ENCODE measurements at regions not wholly inside any gene's neighbourhood (a gene's known extent, or its start where the extent isn't known, plus 50 kb on each side); places are given as distances from the start of the nearest gene placed in this dataset.

DNA sequence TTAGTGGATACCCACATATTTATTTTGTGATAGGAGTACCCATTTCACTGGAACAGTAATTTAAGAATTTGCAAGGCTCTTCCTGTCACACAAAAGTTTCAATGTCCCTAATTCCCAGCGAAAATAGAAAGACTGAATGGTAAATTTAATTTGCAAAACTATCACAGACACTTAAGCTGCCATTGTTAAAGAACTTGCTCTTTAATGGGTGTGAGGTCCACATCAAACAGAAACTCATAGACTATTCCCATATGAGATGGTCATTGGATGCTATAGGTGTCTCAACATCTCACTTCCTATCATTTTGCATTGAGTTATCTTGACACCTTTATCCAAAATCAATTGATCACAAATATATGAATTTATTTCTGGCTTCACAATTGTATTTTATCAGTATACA, 415.9 kb downstream of the GPAM start:
- Histone ChIP-seq H3K36me3 (ENCODE audit: control insufficient read depth in 2 of 2, insufficient read depth in 1 of 2, low read length in 2 of 2) (no peaks in the 10 kb centered on the region), H3K9me3 (ENCODE audit: control insufficient read depth, insufficient read depth, low read depth, low read length) (no peaks in the 10 kb centered on the region), H3K27ac (ENCODE audit: extremely low read depth, low read depth, low read length) (no peak overlapping the region), H3K4me3 (ENCODE audit: low read depth, low read length) (no peak overlapping the region), H3K4me1 (ENCODE audit: control insufficient read depth, insufficient read depth, low read length) (no peaks in the 10 kb centered on the region)
- ChIA-PET POLR2A (no interaction called here), CTCF (no interaction called here)
- TF ChIP-seq KLF16 (tag by site-specific recombination; IDR thresholded peaks at IDR 0.05) (no peak), ZNF560 (tag by site-specific recombination; IDR thresholded peaks at IDR 0.05; ENCODE audit: borderline replicate concordance) (no peak), ZNF19 (tag by site-specific recombination; IDR thresholded peaks at IDR 0.05; ENCODE audit: low read depth) (no peak), ZNF747 (tag by site-specific recombination; IDR thresholded peaks at IDR 0.05) (no peak), SP3 (tag by site-specific recombination; IDR thresholded peaks at IDR 0.05) (no peak), ZNF529 (tag by site-specific recombination; IDR thresholded peaks at IDR 0.05; ENCODE audit: insufficient replicate concordance) (no peak), ZNF350 (tag by site-specific recombination; IDR thresholded peaks at IDR 0.05) (no peak), IKZF3 (tag by site-specific recombination; IDR thresholded peaks at IDR 0.05) (no peak), ZBTB1 (tag by site-specific recombination; IDR thresholded peaks at IDR 0.05) (no peak), ZSCAN30 (tag by site-specific recombination; IDR thresholded peaks at IDR 0.05) (no peak), ZNF776 (tag by site-specific recombination; IDR thresholded peaks at IDR 0.05; ENCODE audit: borderline replicate concordance) (no peak), ZNF701 (tag by site-specific recombination; IDR thresholded peaks at IDR 0.05) (no peak), ZNF585B (tag by site-specific recombination; IDR thresholded peaks at IDR 0.05) (no peak), KLF9 (tag by site-specific recombination; IDR thresholded peaks at IDR 0.05; ENCODE audit: low read depth) (no peak), ZNF830 (tag by site-specific recombination; IDR thresholded peaks at IDR 0.05; ENCODE audit: low read depth) (no peak)
- TF ChIP-seq, protein P1, sequence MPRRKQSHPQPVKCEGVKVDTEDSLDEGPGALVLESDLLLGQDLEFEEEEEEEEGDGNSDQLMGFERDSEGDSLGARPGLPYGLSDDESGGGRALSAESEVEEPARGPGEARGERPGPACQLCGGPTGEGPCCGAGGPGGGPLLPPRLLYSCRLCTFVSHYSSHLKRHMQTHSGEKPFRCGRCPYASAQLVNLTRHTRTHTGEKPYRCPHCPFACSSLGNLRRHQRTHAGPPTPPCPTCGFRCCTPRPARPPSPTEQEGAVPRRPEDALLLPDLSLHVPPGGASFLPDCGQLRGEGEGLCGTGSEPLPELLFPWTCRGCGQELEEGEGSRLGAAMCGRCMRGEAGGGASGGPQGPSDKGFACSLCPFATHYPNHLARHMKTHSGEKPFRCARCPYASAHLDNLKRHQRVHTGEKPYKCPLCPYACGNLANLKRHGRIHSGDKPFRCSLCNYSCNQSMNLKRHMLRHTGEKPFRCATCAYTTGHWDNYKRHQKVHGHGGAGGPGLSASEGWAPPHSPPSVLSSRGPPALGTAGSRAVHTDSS (tag by site-specific recombination; IDR thresholded peaks at IDR 0.05), result no peak
- TF ChIP-seq, protein P2, sequence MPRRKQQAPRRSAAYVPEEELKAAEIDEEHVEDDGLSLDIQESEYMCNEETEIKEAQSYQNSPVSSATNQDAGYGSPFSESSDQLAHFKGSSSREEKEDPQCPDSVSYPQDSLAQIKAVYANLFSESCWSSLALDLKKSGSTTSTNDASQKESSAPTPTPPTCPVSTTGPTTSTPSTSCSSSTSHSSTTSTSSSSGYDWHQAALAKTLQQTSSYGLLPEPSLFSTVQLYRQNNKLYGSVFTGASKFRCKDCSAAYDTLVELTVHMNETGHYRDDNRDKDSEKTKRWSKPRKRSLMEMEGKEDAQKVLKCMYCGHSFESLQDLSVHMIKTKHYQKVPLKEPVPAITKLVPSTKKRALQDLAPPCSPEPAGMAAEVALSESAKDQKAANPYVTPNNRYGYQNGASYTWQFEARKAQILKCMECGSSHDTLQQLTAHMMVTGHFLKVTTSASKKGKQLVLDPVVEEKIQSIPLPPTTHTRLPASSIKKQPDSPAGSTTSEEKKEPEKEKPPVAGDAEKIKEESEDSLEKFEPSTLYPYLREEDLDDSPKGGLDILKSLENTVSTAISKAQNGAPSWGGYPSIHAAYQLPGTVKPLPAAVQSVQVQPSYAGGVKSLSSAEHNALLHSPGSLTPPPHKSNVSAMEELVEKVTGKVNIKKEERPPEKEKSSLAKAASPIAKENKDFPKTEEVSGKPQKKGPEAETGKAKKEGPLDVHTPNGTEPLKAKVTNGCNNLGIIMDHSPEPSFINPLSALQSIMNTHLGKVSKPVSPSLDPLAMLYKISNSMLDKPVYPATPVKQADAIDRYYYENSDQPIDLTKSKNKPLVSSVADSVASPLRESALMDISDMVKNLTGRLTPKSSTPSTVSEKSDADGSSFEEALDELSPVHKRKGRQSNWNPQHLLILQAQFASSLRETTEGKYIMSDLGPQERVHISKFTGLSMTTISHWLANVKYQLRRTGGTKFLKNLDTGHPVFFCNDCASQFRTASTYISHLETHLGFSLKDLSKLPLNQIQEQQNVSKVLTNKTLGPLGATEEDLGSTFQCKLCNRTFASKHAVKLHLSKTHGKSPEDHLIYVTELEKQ (tag by site-specific recombination; IDR thresholded peaks at IDR 0.05; ENCODE audit: borderline replicate concordance), result no peak

DNA sequence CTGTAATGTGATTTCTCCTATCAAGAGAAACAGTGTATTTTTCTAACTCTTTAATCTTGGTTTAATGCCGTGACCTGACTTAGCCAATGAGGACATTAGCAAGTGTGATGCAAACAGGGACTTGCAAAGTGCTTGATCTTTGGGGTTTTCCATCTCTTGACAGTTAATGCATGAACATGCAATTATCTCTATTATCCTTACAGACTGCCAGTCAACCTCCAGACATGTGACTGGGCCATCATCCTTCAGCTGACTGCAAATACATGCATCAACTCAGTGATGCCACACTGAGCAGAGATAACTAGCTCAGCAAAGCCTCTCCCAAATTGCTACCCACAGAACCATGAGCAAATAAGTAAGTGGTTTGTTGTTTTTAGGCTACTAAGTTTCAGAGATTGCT, 409.6 kb downstream of the GPAM start:
- no peaks in the 10 kb centered on the region for H3K4me1 ChIP-seq (ENCODE audit: control insufficient read depth, insufficient read depth, low read length)
- H3K27ac ChIP-seq (ENCODE audit: extremely low read depth, low read depth, low read length), result no peak overlapping the region
- H3K4me3 ChIP-seq (ENCODE audit: low read depth, low read length), result no peak overlapping the region
- CTCF ChIA-PET, result no interaction called here
- H3K36me3 ChIP-seq (ENCODE audit: control insufficient read depth in 2 of 2, insufficient read depth in 1 of 2, low read length in 2 of 2), result no peaks in the 10 kb centered on the region
- no peak for TF ChIP-seq ZNF837 (tag by site-specific recombination; IDR thresholded peaks at IDR 0.05)
- POLR2A ChIA-PET, result no interaction called here
- H3K9me3 ChIP-seq (ENCODE audit: control insufficient read depth, insufficient read depth, low read depth, low read length), result no peaks in the 10 kb centered on the region

DNA sequence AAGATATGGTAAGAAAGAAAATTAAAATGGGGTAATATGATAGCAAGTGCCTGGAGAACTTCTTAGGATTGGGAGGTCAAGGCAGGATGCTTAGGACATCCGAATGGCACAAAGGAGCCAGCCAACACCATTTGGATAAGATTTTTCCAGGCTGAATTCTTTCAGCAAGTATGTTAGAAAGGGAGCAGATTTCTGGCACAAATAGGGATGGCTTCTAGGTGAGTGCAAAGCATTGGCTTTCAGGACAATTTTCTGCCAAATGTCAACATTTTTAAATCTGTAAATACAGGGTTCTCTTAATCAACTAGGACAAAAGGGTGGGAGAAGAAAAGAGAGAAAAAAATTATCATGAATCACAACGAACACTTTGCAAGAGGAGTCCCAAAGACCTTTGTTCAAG, 409.1 kb downstream of the GPAM start:
- CTCF ChIA-PET, result no interaction called here
- POLR2A ChIA-PET, result no interaction called here
- Histone ChIP-seq H3K36me3 (ENCODE audit: control insufficient read depth in 2 of 2, insufficient read depth in 1 of 2, low read length in 2 of 2) (no peaks in the 10 kb centered on the region), H3K4me3 (ENCODE audit: low read depth, low read length) (no peak overlapping the region), H3K27ac (ENCODE audit: extremely low read depth, low read depth, low read length) (no peak overlapping the region), H3K4me1 (ENCODE audit: control insufficient read depth, insufficient read depth, low read length) (no peaks in the 10 kb centered on the region), H3K9me3 (ENCODE audit: control insufficient read depth, insufficient read depth, low read depth, low read length) (no peaks in the 10 kb centered on the region)
- no peak for TF ChIP-seq ZNF596 (tag by site-specific recombination; IDR thresholded peaks at IDR 0.05)
- no peak for TF ChIP-seq SP7 (tag by site-specific recombination; IDR thresholded peaks at IDR 0.05)
- TF ChIP-seq ZNF121 (tag by site-specific recombination; IDR thresholded peaks at IDR 0.05), result no peak
- TF ChIP-seq ZXDB (tag by site-specific recombination; IDR thresholded peaks at IDR 0.05), result no peak
- no peak for TF ChIP-seq GLIS1 (tag by site-specific recombination; IDR thresholded peaks at IDR 0.05)

All from HEK293 (cell line).